ENCODE measurements at regions not wholly inside any gene's neighbourhood (a gene's known extent, or its start where the extent isn't known, plus 50 kb on each side); places are given as distances from the start of the nearest gene placed in this dataset.
"Not testable (repeated sequence)": the region's sequence is repeated elsewhere in the genome, so short reads cannot be mapped to it uniquely, and the experiment has no call there.

DNA sequence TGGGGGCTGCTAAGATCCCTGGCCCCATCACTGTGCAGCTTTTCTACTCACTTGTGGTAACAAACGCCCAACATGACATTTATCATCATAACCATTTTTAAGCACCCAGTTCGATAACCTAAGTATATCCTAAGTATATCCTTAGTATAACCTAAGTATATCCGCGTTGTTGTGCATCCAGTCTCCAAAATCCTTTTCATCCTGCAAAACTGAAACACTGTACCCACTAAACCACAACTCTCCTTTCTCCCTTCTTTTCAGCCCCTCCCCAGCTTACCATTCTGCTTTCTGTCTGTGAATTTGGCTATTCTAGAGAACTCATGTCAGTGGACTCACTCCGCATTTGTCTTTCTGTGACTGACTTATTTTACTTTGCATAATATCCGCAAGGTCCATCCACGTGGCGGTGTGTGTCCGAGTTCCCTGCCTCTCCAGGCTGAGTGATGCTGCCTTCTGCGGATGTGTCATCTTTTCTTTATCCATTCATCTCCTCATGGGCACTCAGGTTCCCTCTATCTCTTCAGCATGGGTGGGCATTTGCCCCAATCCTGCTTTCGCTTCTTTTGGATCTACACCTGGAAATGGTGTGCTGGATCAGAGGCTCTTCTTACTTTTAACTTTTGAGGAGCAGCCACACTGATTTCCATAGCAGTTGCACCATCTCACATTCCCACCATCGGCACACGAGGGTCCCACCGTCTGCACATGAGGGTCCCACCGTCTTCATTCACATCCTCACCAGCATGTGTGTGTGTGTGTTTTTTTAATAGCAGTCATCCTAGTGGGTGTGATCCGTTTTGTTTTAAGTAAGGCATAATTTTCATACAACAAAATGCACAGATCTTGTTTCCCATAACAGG lies 82.4 kb upstream of the CLDN5 start:
- no peak for DNase-seq
- BruUV-seq (replicated peaks), result TSS peak; percentile 67
- Histone ChIP-seq H3K4me2 (ENCODE audit: low read length) (peak overlapping the region; percentile 80), H2AFZ (ENCODE audit: low read length) (peak overlapping the region; percentile 80; the same call in 1 of the 2 replicates), H4K20me1 (ENCODE audit: low read length) (no peaks in the 10 kb centered on the region), H3K9me2 (replicated peaks; ENCODE audit: low read length) (no peaks in the 10 kb centered on the region), H3F3A (ENCODE audit: low read length, unreplicated experiment) (no peaks in the 10 kb centered on the region), H3K27ac (ENCODE audit: low read length) (peak overlapping the region; percentile 81), H3K9me3 (ENCODE audit: low read length) (no peaks in the 10 kb centered on the region), H3K36me3 (ENCODE audit: low read depth, low read length) (no peaks in the 10 kb centered on the region), H3K79me2 (ENCODE audit: low read length) (no peaks in the 10 kb centered on the region), H3K27me3 (ENCODE audit: low read length) (no peaks in the 10 kb centered on the region), H3K9ac (ENCODE audit: low read length) (peak overlapping the region; percentile 66), H3K4me3 (ENCODE audit: low read length) (peak overlapping the region; percentile 45; the same call in 1 of the 2 replicates), H3K4me1 (ENCODE audit: insufficient read depth, low read length) (peaks cover 30% of the 10 kb centered on the region)
- CTCF ChIA-PET, result no interaction called here
- no peak for ATAC-seq
- intact Hi-C loops (cut with micrococcal nuclease), result no loop called here
- no peak for TF ChIP-seq EZH2 (IDR thresholded peaks at IDR 0.05; ENCODE audit: low read length, unreplicated experiment)
- TF ChIP-seq EZH2phosphoT487 (IDR thresholded peaks at IDR 0.05; ENCODE audit: borderline replicate concordance, low read length), result no peak
- TF ChIP-seq, protein P1, sequence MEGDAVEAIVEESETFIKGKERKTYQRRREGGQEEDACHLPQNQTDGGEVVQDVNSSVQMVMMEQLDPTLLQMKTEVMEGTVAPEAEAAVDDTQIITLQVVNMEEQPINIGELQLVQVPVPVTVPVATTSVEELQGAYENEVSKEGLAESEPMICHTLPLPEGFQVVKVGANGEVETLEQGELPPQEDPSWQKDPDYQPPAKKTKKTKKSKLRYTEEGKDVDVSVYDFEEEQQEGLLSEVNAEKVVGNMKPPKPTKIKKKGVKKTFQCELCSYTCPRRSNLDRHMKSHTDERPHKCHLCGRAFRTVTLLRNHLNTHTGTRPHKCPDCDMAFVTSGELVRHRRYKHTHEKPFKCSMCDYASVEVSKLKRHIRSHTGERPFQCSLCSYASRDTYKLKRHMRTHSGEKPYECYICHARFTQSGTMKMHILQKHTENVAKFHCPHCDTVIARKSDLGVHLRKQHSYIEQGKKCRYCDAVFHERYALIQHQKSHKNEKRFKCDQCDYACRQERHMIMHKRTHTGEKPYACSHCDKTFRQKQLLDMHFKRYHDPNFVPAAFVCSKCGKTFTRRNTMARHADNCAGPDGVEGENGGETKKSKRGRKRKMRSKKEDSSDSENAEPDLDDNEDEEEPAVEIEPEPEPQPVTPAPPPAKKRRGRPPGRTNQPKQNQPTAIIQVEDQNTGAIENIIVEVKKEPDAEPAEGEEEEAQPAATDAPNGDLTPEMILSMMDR (conservative IDR thresholded peaks at IDR 0.05; ENCODE audit: low read depth, low read length), result no peak
- POLR2A ChIA-PET (ENCODE audit: unreplicated experiment), result no interaction called here

DNA sequence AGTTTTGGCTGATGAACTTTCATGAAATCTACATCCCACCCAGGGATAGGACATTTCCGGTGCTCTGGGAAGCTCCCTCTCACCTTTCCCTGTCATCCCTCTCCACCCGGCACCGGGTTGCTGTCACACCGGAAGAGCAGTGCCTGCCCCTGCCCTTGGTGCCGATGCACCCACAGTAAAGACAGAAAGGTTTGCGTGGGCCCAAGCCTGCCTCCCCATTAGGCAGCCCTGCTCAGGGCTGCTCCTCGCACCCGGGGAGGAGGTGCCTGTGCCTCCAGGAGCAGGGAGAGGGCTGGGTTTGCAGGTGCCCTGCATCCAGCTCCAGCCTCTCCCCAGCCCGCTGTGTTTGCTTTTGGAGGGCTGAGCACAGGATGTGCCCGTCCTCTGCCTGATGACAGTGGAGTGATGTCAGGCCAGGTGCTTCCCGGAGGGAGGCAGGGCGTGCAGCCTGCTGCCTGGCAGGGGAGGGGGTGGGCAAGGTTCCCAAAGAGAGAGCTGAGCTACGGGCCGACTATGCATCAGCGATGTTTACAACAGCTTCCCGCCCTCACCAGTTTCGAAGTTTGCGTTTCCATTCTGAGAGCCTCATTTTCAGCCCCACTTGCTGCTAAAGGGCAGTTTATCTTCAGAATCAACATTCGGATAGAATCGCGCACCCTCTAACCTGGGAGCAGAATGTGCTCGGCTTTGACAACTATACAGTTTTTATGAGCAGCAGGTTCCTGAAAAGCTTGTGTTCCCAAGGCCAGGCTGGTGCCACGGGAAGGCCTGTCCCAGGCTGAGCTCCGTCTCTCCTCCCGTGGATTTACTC lies 83.2 kb upstream of the CLDN5 start:
- H3K9ac ChIP-seq (ENCODE audit: low read length), result peak overlapping the region; percentile 66
- H3K9me3 ChIP-seq (ENCODE audit: low read length), result no peaks in the 10 kb centered on the region
- H3K27me3 ChIP-seq (ENCODE audit: low read length), result no peaks in the 10 kb centered on the region
- H3K9me2 ChIP-seq (replicated peaks; ENCODE audit: low read length), result no peaks in the 10 kb centered on the region
- H3K4me3 ChIP-seq (ENCODE audit: low read length), result peak overlapping the region; percentile 45
- ATAC-seq (peak; percentile 93), DNase-seq (peak; percentile 78)
- intact Hi-C loops (cut with micrococcal nuclease), result no loop called here
- peak overlapping the region; percentile 81 for H3K27ac ChIP-seq (ENCODE audit: low read length)
- no peaks in the 10 kb centered on the region for H3K36me3 ChIP-seq (ENCODE audit: low read depth, low read length)
- POLR2A ChIA-PET (ENCODE audit: unreplicated experiment), result interaction anchor here (1.0 kb wide), 1 partner anchor 110 kb away, joined by 4 read pairs; no protein-coding TSS in a partner anchor
- no peaks in the 10 kb centered on the region for H4K20me1 ChIP-seq (ENCODE audit: low read length)
- TF ChIP-seq EZH2 (IDR thresholded peaks at IDR 0.05; ENCODE audit: low read length, unreplicated experiment), result no peak
- no peak for TF ChIP-seq EZH2phosphoT487 (IDR thresholded peaks at IDR 0.05; ENCODE audit: borderline replicate concordance, low read length)
- CTCF ChIA-PET, result interaction anchor here (0.9 kb wide), 1 partner anchor 23 kb away, joined by 3 read pairs; no protein-coding TSS in a partner anchor
- peak overlapping the region; percentile 80 for H3K4me2 ChIP-seq (ENCODE audit: low read length)
- no peaks in the 10 kb centered on the region for H3F3A ChIP-seq (ENCODE audit: low read length, unreplicated experiment)
- H3K79me2 ChIP-seq (ENCODE audit: low read length), result no peaks in the 10 kb centered on the region
- H3K4me1 ChIP-seq (ENCODE audit: insufficient read depth, low read length), result peaks cover 30% of the 10 kb centered on the region
- no TSS peak for BruUV-seq (replicated peaks)
- H2AFZ ChIP-seq (ENCODE audit: low read length), result peak overlapping the region; percentile 80

DNA sequence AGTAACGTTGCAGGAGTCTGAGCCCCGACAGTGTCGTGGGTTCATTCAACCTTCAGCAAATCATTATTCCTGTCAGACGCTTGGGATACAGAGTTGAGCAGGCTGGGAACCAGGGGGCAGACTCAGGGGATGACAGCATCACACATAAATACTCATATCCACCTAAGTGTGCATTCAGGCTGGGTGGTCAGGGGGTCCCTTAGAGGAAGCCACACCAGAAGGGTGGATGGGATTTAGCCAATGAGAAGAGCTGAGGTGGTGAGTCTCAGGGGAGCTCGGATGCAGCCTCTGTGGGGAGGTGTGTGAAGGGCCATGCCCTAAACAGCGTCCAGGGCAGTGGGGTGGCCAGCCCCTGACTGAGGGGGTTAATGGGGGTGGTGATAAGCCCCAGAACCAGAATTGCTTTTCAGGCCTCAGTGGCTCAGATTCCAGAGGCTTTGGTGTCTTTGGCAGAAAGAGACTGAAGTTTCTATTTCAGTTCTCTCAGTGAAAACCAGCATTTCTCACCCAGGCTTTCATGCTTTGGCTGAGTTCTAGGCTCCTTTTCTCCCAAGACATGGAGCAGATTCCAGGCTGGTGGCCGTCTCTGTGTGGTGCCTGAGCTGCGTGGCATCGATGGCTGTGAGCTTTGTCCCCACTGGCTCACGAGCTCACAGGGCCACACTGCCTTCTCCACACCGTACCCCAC lies 83.9 kb upstream of the CLDN5 start:
- no peaks in the 10 kb centered on the region for H3K36me3 ChIP-seq (ENCODE audit: low read depth, low read length)
- intact Hi-C loops (cut with micrococcal nuclease), result no loop called here
- H3K9me3 ChIP-seq (ENCODE audit: low read length), result no peaks in the 10 kb centered on the region
- peak overlapping the region; percentile 81 for H3K27ac ChIP-seq (ENCODE audit: low read length)
- no peaks in the 10 kb centered on the region for H3F3A ChIP-seq (ENCODE audit: low read length, unreplicated experiment)
- H2AFZ ChIP-seq (ENCODE audit: low read length), result peak overlapping the region; percentile 80
- peaks cover 30% of the 10 kb centered on the region for H3K4me1 ChIP-seq (ENCODE audit: insufficient read depth, low read length)
- ATAC-seq, result no peak
- peak overlapping the region; percentile 57 for H3K9ac ChIP-seq (ENCODE audit: low read length)
- ChIA-PET POLR2A (ENCODE audit: unreplicated experiment) (interaction anchor here (1.0 kb wide), 1 partner anchor 111 kb away, joined by 4 read pairs; no protein-coding TSS in a partner anchor), CTCF (interaction anchor here (0.9 kb wide), 1 partner anchor 22 kb away, joined by 3 read pairs; no protein-coding TSS in a partner anchor)
- TF ChIP-seq, protein P1 (conservative IDR thresholded peaks at IDR 0.05; ENCODE audit: low read depth, low read length), result no peak
- TF ChIP-seq EZH2phosphoT487 (IDR thresholded peaks at IDR 0.05; ENCODE audit: borderline replicate concordance, low read length) (no peak), EZH2 (IDR thresholded peaks at IDR 0.05; ENCODE audit: low read length, unreplicated experiment) (no peak)
- no peaks in the 10 kb centered on the region for H3K9me2 ChIP-seq (replicated peaks; ENCODE audit: low read length)
- H4K20me1 ChIP-seq (ENCODE audit: low read length), result no peaks in the 10 kb centered on the region
- BruUV-seq (replicated peaks), result no TSS peak
- peak overlapping the region; percentile 80 for H3K4me2 ChIP-seq (ENCODE audit: low read length)
- DNase-seq, result no peak
- peak overlapping the region; percentile 45; the same call in 1 of the 2 replicates for H3K4me3 ChIP-seq (ENCODE audit: low read length)
- H3K79me2 ChIP-seq (ENCODE audit: low read length), result no peaks in the 10 kb centered on the region
- H3K27me3 ChIP-seq (ENCODE audit: low read length), result no peaks in the 10 kb centered on the region

DNA sequence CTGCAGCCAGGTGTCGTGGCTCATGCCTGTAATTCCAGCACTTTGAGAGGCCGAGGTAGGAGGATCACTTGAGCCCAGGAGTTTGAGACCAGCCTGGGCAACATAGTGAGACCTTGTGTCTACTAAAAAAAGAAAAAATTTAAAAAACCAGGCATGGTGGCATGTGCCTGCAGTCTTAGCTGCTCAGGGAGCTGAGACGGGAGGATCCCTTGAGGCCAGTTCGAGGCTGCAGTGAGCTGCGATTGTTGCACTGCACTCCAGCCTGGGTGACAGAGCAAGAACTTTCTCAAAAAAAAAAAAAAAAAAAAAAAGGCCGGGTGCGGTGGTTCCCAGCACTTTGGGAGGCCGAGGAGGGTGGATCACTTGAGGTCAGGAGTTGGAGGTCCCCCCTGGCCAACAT lies 85.5 kb upstream of the CLDN5 start:
- H2AFZ ChIP-seq (ENCODE audit: low read length); H3K9me3 ChIP-seq (ENCODE audit: low read length); H3K27me3 ChIP-seq (ENCODE audit: low read length); H3K4me2 ChIP-seq (ENCODE audit: low read length); ATAC-seq; H3K27ac ChIP-seq (ENCODE audit: low read length); H3F3A ChIP-seq (ENCODE audit: low read length, unreplicated experiment); DNase-seq; H3K79me2 ChIP-seq (ENCODE audit: low read length); H3K9ac ChIP-seq (ENCODE audit: low read length); H3K4me3 ChIP-seq (ENCODE audit: low read length); H4K20me1 ChIP-seq (ENCODE audit: low read length); intact Hi-C loops (cut with micrococcal nuclease); POLR2A ChIA-PET (ENCODE audit: unreplicated experiment); CTCF ChIA-PET; H3K36me3 ChIP-seq (ENCODE audit: low read depth, low read length); BruUV-seq (replicated peaks); H3K9me2 ChIP-seq (replicated peaks; ENCODE audit: low read length): not testable (repeated sequence)
- peaks cover 30% of the 10 kb centered on the region for H3K4me1 ChIP-seq (ENCODE audit: insufficient read depth, low read length)
